HG03139 (cell line): ENCODE measurements at regions not wholly inside any gene's neighbourhood (a gene's known extent, or its start where the extent isn't known, plus 50 kb on each side); places are given as distances from the start of the nearest gene placed in this dataset.

Source experiments
- ATAC-seq: cut with Tn5 transposase; IDR thresholded peaks from one replicate; pipeline ENCODE4 v1.9.1; 2021; ENCODE audit not compliant: unreplicated experiment

DNA sequence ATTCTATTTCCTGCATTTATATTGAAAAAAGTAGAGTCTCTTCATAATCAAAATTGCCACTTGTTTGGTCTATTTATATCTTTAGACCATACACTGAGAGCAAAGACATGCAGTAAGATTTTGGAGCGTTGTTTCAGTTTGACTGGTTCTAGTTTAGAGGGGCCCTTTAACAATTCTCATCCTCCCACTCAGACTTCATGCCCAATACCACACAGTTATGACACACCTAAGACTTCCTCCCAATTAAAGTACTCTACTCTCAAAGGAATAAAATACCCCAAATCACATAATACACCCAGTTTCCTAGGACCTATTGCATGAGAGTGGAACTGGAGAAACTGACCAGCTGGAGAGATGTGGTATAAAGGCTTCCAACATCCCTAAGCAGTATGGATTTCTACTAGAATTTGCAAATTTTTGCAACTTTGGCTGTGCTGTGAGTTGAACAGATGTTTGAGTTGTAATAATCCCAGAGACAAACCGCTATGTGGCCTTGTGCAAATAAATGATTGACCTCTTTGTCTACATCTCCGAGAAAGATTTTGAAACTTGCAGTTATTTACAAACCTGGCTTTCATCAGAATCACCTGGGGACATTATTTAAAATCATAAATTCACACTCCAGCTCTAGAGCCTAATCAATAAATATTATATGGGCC is 170.0 kb upstream of the ROBO2 start:
- ATAC-seq = no peak

DNA sequence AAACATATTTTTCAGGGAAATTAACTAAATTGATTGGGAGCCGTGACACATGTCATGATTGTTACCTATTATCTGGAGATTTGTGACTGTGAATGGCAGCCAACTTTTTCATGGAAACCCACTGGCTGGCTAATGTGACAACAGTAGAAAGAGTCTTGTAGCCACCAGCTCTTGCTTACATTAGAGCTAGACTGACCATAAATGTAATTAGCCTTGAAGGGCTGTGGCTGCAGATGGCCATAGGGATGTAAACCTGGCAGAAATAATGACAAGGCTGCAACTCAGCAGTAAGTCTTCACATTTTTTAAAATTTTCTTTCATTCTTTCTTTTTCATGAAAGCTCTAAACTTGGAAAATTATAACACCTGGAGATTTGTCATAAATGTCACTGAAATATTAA is 168.2 kb upstream of the ROBO2 start:
- no peak for ATAC-seq

DNA sequence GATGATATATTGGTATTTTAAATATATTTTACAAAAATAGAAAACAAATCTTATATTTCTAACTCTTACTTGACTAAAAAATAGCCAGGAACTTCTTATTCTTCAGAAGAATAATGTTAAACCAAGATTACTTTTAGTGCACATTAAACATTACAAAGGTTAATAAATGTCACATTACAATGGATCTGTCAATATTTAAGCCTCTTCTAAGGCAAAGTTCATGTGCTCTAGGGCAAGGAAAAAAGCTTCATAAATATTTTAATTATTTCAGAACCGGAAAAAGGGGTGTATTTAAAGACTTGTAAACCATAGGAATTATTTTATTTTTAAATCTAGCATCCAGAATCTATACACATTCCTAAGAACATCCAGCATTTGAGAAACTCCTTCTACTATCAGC is 166.9 kb upstream of the ROBO2 start:
- ATAC-seq = no peak

DNA sequence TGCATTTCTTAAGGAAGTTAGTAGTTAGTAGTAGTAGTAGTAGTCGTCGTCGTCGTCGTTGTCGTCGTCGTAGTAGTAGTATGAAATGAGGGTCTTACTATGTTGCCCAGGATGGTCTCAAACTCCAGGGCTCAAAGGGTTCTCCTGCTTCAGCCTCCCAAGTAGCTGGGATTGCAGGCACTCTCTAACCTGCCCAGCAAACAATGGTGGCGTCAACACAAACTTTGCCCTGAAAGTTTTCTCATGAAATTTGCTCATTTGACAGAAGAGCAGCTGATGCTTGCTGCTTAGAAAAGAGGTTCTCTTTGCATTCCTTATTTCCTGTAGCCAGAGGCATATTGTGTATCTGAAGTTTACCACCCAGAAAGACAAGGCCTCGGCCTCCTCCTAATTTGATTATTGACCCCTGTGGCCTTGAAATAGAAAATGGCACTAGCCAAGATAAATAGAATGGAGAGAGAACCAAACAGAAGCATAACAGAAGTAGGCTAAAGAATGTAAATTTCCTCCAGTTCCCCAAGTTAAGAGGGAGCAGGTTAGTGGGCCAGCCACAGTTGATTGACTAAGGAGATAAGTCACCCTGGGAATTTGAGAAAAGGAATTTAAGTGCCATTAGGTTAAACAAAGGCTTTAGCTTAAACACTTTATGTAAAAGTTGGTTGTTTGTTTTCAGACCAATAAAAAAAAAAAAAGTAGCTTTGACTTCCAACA is 166.2 kb upstream of the ROBO2 start:
- ATAC-seq = no peak

DNA sequence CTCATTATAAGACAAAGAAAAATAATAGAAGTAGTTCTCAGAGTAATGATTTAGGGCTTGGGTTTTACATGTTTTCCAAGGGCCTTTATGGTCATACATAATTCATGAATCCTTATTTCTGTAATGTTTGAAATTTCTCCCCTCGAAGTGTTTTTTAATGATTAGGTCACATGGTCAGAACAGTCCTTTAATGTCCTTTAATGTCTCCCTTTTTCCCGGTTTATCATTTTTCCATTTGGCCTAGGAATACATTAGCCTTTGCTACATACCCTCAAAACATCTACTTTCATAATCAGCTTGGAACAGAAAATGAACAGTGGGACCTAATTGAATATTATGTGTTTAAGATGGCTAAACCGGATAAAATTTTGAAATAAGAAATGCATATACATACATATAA is 159.9 kb upstream of the ROBO2 start:
- no peak for ATAC-seq

DNA sequence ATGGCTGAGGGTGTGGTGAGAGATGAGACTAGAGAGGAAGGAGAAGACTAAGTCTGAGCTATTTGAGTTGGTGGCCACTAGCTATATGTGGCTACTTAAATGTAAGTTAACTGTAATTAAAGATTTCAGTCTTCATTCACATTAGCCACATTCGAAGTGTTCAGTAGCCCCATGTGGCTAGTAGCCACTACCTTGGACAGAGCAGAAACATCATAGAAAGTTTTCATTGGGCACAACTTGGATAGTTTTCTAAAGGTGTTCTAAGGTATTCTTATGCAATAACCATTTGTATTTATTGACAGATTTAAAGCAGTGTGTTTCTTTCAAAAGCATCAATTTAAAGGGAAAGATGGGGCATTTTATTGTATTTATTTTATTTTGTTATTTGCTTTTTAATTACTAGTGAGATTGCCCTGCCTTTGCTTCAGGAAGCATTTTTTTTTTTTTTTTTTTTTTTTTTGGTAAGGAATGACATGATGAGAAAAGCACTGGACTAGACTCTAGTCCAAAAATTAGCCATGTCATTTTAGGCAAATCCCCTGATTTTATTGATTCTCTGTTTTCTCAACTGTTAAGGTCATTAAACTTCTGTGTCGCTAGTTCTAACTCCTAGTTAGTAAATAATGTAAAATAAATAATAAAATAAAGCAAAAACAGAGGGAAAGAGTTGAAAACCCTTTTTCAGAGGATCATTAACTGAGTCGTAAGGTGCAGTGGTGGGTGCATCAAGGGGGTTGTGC is 153.0 kb upstream of the ROBO2 start:
- no peak for ATAC-seq

DNA sequence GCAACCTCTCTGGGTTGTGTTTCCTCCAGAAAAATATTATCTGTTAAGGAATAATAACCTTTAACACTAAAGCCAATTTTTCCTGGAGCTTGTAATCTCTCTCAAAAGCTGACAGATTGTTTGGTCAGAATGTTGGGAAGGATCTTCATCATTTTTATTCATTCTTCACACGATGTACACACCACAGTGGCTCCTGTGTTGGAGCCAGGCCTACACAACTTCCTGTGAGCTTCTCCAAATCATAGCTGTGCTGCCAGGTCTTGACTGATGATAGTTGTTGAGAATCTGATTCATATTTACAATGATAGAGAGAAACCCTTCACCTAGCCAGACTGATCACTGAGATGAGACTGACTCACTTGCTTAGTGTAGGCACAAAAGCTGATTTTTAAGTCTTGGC is 151.0 kb upstream of the ROBO2 start:
- no peak for ATAC-seq

DNA sequence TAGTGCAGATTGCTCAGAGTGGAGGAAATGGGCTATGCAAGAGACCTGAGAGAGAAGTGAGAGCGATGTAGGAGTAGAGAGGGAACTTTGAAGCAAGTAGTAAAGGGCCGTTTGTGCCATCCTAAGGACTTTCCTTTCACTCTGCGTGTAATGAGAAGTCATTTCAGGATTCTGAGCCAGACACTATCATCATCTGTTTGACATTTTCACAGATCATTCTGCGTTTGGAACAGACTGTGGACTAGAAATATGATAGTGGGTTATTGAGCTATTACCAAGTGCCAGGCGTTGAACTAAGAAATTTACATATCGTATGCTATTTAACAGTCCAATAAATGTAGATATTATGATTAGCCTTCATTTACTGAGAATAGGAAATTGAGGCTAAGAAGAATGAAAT is 150.0 kb upstream of the ROBO2 start:
- ATAC-seq = no peak

DNA sequence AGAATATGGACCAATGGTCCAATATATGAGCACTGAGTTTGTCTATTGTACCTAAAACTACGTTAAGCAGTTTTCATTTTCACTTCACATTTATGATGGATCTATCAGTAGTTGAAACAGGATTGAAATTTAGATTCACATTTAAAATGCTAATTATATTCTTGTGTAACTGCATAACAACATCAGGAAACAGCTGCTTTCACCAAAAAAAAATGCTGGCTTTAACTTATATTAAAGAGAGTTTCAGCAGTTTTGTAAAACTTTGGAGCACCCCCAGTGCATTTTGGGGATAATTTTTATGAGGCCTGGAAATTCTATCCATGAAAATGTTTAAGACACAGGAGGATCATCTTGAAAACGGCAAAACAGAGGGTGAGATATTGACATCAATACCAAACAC is 142.8 kb upstream of the ROBO2 start:
- ATAC-seq = no peak

DNA sequence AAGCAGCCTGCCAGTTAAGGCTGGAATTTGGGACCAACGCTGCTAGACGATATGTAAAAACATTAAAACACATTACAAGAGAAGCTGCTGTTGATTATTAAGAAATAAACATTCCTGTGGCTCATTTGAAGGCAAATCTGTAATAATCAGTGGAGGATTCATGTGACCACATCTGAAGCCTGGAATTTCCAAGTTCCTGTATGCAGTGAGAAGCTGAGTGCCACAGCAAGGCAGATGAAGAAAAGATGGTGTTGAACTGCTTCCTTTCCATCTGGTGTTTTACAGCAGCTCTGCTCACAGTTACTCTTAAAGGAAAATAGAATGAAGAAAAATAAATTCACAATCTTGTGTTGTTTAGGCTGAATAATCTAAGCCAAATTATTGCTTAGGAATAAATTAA is 139.3 kb upstream of the ROBO2 start:
- ATAC-seq = no peak

DNA sequence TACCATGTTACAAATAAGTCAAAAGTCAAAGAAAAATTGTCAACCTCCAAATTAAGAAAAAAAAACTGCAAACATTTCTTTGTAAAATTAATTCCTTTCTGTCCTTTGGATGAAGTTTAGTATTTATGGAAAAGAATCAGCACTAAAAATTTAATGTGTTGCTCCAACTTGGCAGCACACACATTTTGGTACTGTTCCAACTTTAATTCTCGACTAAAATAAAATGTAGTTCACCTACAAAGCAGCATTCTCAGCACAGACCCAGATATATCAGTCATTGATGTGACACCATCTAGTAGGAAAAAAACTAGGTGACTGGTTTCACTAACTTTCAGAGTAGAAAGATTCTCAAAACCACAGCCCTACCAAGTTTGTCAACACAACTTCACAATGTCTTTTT is 131.7 kb upstream of the ROBO2 start:
- no peak for ATAC-seq

DNA sequence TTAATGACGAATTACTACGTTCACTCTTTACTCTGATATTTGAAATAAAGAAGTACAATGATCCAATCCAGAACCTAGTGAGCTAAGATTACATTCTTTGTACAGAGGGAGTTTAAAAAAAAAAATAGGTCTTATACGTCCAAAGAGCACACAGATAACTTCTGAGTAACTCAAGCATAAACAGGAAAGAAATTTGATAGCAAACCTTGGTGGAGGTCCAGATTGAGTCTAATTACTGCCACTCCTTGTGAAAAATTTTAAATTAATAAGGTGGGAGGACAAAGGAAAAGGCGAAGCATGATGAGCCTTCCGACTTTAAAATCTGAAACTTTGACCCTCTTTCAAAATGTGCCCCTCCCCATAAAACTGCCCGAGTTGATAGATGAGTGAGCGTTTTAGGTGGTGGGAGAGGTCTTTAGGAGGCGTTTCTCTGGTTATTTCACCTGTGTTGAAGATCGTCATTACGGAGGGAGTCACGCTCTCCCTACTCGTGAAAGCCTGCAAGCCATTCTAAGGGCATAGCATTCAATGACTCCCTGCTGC is 127.0 kb upstream of the ROBO2 start:
- no peak for ATAC-seq

DNA sequence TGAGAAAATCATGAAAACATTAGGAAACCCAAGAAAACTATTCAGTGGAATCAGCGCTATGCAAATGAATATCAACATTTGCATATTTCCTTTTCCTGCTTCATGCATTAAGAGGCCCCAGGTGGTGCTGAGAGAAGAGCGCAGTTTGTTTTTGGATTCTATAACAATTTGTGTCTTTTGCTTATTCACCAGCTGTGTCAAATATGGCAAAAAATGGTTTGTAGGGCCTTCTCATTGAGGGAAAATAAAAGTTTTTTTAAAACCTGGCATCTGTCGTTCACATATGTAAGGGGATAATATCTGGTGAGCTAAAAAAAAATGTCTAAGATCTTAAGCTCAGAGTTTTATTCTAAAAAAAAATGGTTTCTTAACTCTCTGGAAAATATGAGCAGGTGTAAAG is 122.5 kb upstream of the ROBO2 start:
- ATAC-seq = no peak

DNA sequence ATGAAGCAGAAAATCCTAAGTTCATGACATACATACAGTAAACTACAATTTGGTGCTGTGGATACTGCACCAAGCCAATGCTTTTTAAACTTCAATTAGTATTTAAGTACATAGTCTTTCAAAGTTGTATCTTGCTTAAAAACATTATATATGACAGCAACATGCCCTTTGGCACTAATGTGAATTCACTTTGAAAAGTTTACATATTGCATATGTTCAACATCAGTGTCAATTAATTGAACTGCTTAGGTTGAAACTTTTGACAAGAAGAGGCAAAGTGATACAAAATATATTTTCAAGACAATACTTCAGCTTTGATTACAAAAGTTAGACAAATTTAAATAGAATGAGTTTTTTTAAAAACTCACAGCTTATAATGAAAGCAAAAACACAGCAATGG is 119.4 kb upstream of the ROBO2 start:
- no peak for ATAC-seq

DNA sequence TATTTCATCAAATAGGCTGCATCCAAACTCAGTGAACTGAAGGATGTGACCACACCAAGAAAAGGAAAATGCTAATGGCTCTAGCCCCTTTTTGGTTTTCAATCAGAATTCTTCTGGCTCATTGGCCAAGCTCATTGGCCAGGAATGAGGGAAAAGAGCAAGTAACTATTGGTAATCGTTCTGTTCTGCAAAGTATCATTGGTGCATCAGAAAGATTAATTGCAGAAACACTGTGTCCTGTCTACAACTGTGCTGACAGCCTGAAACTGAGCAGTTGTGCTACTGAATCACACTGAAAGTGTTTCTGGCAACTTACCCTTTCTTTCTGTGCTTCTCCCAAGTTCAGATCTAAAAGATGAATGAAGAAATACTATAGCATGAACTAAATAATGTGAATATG is 116.4 kb upstream of the ROBO2 start:
- ATAC-seq = no peak

DNA sequence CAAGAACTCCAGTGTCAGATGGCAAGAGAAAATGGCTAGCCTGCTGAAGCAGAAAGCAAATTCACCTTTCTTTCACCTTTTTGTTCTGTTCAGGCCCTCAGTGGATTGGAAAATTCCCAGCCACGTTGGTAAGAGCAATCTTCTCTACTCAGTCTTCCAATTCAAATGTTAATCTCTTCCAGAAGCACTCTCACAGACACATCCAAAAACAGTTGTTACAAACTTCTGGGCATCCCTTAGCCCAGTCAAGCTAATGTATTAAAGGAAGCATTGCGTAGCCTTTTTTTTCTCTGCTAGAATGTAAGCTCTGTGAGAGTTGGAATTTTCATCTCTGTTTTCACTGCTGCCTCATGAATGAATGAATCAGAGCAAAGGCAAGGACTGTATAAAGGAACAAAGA is 109.2 kb upstream of the ROBO2 start:
- ATAC-seq = no peak

DNA sequence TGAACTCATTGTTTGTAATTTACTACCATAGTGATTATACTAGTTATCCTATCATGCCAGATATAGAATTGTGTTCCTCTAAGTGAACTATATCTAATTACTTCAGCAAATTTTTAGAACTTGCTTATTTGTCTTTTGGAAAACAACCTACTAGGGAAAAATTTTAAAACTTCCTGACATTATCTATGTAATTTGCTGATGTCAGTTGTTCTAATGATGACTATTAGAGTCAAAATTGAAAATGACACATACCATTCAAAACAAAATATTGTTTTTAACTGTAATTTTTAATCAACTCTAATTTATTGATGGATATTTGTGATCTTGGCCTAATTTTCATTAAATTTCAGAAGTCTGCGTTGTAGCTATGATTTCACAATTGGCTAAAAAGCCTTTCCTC is 106.7 kb upstream of the ROBO2 start:
- no peak for ATAC-seq

DNA sequence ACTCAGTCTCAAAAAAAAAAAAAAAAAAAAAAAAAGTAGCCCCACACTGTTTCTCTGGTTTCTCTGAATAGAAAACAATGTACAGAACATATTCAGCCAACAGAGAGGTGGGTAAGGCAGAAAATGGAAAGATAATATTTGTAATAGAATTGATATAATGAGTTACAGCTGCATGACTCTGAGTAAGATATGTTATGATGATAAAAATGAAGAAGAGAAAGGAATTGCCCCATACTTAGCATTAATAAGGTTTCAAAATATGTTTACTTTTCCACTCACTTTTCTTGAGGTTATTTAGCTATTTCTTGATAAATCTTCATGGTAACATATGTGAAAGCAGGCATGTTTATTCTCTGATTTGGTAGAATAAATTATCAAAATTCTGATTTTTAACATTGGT is 100.9 kb upstream of the ROBO2 start:
- no peak for ATAC-seq

DNA sequence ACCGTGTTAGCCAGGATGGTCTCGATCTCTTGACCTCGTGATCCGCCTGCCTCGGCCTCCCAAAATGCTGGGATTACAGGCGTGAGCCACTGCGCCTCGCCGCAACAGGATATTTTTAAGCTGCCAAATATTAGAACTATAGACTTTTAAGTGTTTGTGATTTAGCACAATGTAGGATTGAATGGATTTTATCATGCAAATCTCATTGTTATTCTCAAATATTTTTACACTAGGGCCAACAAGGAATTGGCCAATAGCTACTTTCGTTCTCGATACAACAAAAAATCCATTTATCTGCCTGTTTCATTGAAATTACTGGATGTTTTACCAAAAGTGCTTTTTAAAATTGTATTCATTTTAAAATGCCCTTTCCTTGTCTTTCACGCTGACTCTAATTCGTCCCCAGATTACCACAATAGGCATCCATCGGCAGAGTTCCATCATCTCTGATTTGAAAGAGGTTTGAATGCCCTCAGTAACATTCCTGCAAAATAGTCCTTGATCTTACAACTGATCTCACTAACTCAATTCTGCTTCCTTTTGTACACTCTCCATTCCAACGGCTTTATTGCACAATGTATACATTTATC is 99.6 kb upstream of the ROBO2 start:
- no peak for ATAC-seq

DNA sequence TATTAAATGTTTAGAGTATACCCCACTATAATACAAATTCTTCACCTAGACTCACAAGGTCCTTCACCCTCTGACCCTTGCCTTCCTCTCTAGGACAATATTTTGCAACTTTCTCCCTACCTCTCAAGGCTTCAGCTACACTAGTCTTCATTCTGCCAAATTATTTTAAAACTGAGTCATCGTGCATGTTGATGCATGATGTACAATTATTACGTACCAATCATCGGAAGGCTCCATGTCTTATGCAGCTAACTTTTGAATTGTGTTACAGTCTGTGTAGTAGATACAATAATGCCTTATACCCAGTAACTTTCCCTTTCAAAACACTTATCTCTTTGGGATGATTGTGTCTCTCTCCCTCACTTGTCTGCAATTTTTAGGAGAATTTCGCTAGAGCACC is 98.5 kb upstream of the ROBO2 start:
- ATAC-seq = no peak

DNA sequence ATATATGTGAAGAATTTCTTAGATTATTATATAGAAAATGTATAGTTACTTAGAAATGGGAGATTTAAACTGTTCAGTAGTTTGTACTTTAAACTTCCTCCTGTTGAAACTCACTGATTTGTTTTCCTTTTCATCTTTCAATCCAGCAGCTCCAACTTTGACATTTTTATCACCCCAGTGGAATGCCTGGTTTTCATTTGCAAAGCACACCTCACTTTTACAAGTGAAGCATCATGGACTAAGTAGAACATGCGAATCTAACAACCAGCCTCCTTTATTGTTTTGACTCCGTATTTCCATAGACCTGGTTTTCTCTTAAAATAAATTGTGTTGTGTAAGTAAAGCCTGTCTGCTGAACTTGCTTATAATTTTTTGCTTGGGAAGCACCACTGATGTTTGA is 97.8 kb upstream of the ROBO2 start:
- no peak for ATAC-seq

DNA sequence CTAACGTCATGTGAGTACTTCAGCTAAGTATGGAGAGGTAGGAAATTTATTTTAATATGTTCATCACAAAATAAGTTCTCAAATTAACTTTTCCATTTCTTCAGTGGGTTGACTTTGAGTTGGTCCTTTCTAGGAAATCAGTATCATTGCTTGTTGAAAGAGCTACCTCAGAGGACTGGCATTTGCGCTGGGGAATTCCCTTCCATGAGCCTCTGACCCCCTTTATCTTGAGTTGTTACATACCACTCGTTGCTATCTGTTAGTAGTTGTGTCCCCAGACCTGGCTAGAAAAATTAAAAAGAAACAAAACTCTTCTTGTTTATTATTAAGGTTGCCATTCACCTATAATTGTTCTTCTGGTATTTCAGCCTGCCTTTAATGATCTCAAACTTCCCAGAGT is 96.8 kb upstream of the ROBO2 start:
- no peak for ATAC-seq
